ENCODE measurements at regions not wholly inside any gene's neighbourhood (a gene's known extent, or its start where the extent isn't known, plus 50 kb on each side); places are given as distances from the start of the nearest gene placed in this dataset.
"Not testable (repeated sequence)": the region's sequence is repeated elsewhere in the genome, so short reads cannot be mapped to it uniquely, and the experiment has no call there.

DNA sequence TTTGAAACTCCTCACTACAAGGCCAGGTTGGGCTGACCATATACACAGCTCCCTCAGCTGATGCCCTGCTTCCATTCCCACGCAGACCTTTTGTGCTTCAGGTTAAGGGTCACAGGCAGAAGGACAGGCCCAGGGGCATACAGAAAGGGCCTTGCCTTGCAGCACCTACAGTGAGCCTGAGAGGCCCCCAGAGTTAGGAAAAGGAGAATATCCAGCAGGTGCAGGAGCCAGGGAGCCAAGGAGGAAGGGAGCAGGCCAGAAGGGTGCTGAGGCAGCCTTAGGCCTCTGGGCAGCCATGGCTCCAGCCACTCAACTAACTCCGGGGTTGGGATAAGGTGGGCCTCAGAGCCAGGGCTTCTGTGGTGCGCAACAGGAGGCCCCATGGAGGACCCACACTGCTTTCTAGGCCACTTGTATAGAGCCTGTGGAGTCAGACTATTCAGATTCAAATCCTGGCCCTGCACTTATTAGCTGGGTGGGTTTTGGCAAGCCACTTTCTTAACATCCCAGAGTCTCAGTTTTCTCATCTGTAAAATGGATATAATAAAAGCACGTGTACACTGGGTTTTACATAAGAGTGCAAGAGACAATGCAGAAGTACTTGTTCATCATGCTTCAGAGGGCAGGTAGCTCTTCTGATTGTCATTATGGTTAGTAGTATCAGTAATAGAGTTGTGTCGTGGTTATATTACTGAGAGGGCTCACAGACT, 214.6 kb upstream of the HAAO start:
- Histone ChIP-seq H2AFZ (ENCODE audit: low read length) (no peak overlapping the region), H3K9me3 (ENCODE audit: low read length) (no peaks in the 10 kb centered on the region), H3K27ac (ENCODE audit: low read length) (no peak overlapping the region), H3K4me3 (ENCODE audit: low read length) (no peak overlapping the region), H3K4me2 (ENCODE audit: low read depth, low read length, poor library complexity, severe bottlenecking) (no peak overlapping the region), H3K79me2 (ENCODE audit: low read length) (no peaks in the 10 kb centered on the region), H3K36me3 (ENCODE audit: insufficient read depth, low read length) (no peaks in the 10 kb centered on the region), H3K9me2 (replicated peaks; ENCODE audit: insufficient read depth, low read length) (no peaks in the 10 kb centered on the region), H3K9ac (ENCODE audit: low read length) (no peak overlapping the region), H3K4me1 (ENCODE audit: low read length) (no peaks in the 10 kb centered on the region), H3K27me3 (ENCODE audit: low read length) (no peaks in the 10 kb centered on the region), H4K20me1 (ENCODE audit: insufficient read depth, low read depth, low read length) (no peaks in the 10 kb centered on the region)
- no peak for DNase-seq

DNA sequence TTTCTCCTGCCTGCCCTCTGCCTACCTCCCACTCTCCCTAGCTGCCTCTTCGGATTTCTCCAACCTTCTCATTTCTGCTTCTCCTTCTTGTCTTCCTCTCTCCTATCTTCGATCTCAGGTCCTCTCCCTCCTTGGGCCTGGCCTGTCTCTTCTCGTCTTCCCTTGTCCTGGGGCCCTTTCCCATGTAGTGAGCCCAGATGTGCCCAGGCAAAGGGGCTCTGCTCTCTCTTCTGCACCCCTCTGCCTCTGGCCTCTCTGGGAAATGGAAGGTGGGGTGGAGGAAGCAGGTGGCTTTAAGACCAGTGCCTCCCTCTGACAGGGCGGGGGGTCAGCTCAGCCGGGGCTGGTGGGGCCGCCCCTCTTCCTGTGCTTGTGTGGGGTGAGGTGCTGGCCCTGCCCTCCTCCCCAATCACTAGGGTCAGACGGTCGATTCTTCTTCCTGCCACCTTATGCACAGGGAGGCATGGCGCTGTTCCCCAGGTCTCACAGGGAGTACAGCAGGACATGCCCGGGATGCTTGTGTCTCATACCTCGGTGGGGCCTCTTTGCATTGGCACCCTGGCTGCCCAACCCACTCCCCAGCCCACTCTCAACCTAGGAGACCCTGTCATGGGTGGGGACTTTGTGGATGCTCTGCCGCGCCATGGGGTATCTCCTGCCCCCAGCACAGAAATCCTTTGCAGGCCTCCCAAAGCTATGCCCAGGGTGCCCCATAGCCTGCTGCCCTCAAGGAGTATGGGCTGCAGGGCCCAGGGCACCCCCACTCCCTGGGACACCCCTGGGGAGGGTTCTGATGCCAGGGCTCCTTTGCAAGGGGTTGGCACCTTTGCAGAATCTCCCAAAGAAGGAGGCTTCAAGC, 213.8 kb upstream of the HAAO start:
- Histone ChIP-seq H3K27me3 (ENCODE audit: low read length) (no peaks in the 10 kb centered on the region), H3K4me1 (ENCODE audit: low read length) (no peaks in the 10 kb centered on the region), H3K4me2 (ENCODE audit: low read depth, low read length, poor library complexity, severe bottlenecking) (no peak overlapping the region), H3K79me2 (ENCODE audit: low read length) (no peaks in the 10 kb centered on the region), H3K9me3 (ENCODE audit: low read length) (no peaks in the 10 kb centered on the region), H3K36me3 (ENCODE audit: insufficient read depth, low read length) (no peaks in the 10 kb centered on the region), H2AFZ (ENCODE audit: low read length) (no peak overlapping the region), H3K9ac (ENCODE audit: low read length) (no peak overlapping the region), H3K27ac (ENCODE audit: low read length) (no peak overlapping the region), H3K4me3 (ENCODE audit: low read length) (no peak overlapping the region), H3K9me2 (replicated peaks; ENCODE audit: insufficient read depth, low read length) (no peaks in the 10 kb centered on the region), H4K20me1 (ENCODE audit: insufficient read depth, low read depth, low read length) (no peaks in the 10 kb centered on the region)
- DNase-seq, result no peak

DNA sequence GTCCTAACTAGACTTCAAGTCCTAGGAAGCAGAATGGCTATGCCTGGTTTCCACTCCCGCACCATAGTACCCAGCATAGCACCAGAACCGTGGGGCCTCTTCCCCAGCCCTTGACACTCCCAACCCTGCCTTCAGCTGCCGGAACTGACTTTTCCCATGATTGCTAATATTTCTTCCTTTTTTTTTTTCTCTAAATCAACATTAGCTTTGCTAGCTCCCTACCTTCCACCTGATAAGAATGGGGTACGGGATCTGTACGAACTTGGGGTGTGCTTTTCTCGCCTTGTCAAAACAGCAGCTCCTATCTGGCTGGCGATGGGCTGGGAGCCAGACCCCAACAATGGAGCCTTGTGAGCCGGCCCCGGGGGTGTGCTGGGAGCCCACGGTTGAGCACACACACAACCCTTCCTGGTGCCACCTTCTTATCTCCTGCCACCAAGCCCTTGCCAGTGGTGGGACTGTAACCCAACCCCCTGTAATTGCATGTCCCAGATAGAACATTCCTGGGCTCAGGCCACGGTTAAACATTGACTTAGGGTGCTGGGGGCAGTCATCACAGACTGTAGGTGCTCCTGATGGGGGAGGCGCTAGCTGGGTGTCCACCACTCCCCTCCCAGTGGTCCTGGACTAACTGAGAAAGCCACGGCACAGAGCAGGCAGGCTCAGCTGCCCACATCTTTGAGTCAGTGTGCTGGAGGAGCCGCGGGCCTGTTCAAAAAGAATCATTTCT, 213.0 kb upstream of the HAAO start:
- Histone ChIP-seq H2AFZ (ENCODE audit: low read length) (no peak overlapping the region), H3K27me3 (ENCODE audit: low read length) (no peaks in the 10 kb centered on the region), H3K9me3 (ENCODE audit: low read length) (no peaks in the 10 kb centered on the region), H3K27ac (ENCODE audit: low read length) (no peak overlapping the region), H3K9me2 (replicated peaks; ENCODE audit: insufficient read depth, low read length) (no peaks in the 10 kb centered on the region), H3K79me2 (ENCODE audit: low read length) (no peaks in the 10 kb centered on the region), H3K36me3 (ENCODE audit: insufficient read depth, low read length) (no peaks in the 10 kb centered on the region), H3K4me1 (ENCODE audit: low read length) (no peaks in the 10 kb centered on the region), H4K20me1 (ENCODE audit: insufficient read depth, low read depth, low read length) (no peaks in the 10 kb centered on the region), H3K4me2 (ENCODE audit: low read depth, low read length, poor library complexity, severe bottlenecking) (no peak overlapping the region), H3K4me3 (ENCODE audit: low read length) (no peak overlapping the region), H3K9ac (ENCODE audit: low read length) (no peak overlapping the region)
- no peak for DNase-seq

DNA sequence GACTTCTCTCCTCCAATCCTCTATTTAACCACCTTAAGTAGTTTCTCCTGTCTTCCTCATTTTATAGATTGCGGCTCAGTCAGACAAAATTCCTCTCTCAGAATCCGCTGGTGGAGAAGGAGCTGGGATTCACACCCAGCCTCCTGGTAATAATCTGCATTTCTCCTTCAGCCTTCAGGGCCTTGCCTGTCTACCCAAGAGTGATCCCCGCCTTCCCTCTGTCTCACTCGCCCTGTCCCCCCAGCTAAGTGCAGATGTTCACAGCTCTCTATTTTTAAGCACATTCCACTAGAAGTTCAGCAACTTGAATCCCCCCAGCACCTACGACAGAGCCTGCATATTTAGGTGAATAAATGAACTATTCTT, 212.5 kb upstream of the HAAO start:
- Histone ChIP-seq H3K4me3 (ENCODE audit: low read length) (no peak overlapping the region), H3K4me1 (ENCODE audit: low read length) (no peaks in the 10 kb centered on the region), H3K27me3 (ENCODE audit: low read length) (no peaks in the 10 kb centered on the region), H3K9ac (ENCODE audit: low read length) (no peak overlapping the region), H3K9me2 (replicated peaks; ENCODE audit: insufficient read depth, low read length) (no peaks in the 10 kb centered on the region), H4K20me1 (ENCODE audit: insufficient read depth, low read depth, low read length) (no peaks in the 10 kb centered on the region), H3K79me2 (ENCODE audit: low read length) (no peaks in the 10 kb centered on the region), H3K9me3 (ENCODE audit: low read length) (no peaks in the 10 kb centered on the region), H2AFZ (ENCODE audit: low read length) (no peak overlapping the region), H3K27ac (ENCODE audit: low read length) (no peak overlapping the region), H3K36me3 (ENCODE audit: insufficient read depth, low read length) (no peaks in the 10 kb centered on the region), H3K4me2 (ENCODE audit: low read depth, low read length, poor library complexity, severe bottlenecking) (no peak overlapping the region)
- no peak for DNase-seq

DNA sequence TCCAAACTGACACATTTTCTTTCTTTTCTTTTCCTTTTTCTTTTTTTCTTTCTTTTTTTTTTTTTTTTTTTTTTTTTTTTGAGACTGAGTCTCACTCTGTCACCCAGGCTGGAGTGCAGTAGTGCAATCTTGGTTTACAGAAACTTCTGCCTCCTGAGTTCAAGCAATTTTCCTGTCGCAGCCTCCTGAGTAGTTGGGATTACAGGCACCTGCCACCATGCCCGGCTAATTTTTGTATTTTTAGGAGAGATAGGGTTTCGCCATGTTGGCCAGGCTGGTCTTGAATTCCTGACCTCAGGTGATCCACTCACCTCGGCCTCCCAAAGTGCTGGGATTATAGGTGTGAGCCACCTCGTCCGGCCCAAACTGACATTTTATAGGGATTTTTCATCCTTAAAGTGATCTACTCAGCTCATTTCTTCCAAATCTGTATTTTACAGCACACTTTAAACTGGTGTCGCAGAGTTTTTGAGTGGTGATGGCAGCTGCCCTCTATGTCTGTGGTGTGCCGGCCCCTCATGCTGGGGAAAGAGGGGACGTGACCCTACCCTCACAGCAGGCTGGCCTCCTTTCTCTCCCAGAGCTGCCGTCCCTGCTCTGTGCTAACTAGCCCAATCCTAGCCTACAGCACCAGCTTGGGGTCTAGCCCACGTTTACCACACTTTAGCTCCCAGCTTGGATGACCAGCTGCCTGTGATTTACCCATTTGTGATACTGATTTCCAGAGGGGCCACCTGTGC, 211.9 kb upstream of the HAAO start:
- not testable (repeated sequence) for H3K4me1 ChIP-seq (ENCODE audit: low read length); H3K4me2 ChIP-seq (ENCODE audit: low read depth, low read length, poor library complexity, severe bottlenecking); H3K9me2 ChIP-seq (replicated peaks; ENCODE audit: insufficient read depth, low read length); H3K9me3 ChIP-seq (ENCODE audit: low read length); H3K27ac ChIP-seq (ENCODE audit: low read length); H4K20me1 ChIP-seq (ENCODE audit: insufficient read depth, low read depth, low read length); H3K36me3 ChIP-seq (ENCODE audit: insufficient read depth, low read length); H3K27me3 ChIP-seq (ENCODE audit: low read length); DNase-seq; H2AFZ ChIP-seq (ENCODE audit: low read length); H3K9ac ChIP-seq (ENCODE audit: low read length); H3K4me3 ChIP-seq (ENCODE audit: low read length); H3K79me2 ChIP-seq (ENCODE audit: low read length)

DNA sequence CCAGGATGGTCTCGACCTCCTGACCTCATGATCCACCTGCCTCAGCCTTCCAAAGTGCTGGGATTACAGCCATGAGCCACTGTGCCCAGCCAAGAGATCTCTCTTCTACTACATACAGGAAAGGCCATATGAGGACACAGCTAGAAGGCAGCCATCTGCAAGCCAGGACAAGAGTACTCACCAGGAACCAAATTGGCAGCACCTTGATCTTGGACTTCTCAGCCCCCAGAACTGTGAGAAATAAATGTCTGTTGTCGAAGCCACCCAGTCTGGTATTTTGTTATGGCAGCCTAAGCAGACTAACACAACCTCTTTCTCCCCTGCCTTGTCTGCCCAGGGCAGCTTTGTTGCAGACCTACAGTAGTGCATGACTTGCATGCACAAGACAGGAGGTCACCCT, 211.3 kb upstream of the HAAO start:
- H3K27ac ChIP-seq (ENCODE audit: low read length), result no peak overlapping the region
- H3K4me1 ChIP-seq (ENCODE audit: low read length), result no peaks in the 10 kb centered on the region
- H3K4me2 ChIP-seq (ENCODE audit: low read depth, low read length, poor library complexity, severe bottlenecking), result no peak overlapping the region
- no peaks in the 10 kb centered on the region for H4K20me1 ChIP-seq (ENCODE audit: insufficient read depth, low read depth, low read length)
- H3K79me2 ChIP-seq (ENCODE audit: low read length), result no peaks in the 10 kb centered on the region
- H3K4me3 ChIP-seq (ENCODE audit: low read length), result no peak overlapping the region
- H3K9me3 ChIP-seq (ENCODE audit: low read length), result no peaks in the 10 kb centered on the region
- DNase-seq, result no peak
- H2AFZ ChIP-seq (ENCODE audit: low read length), result no peak overlapping the region
- no peaks in the 10 kb centered on the region for H3K27me3 ChIP-seq (ENCODE audit: low read length)
- H3K9me2 ChIP-seq (replicated peaks; ENCODE audit: insufficient read depth, low read length), result no peaks in the 10 kb centered on the region
- H3K9ac ChIP-seq (ENCODE audit: low read length), result no peak overlapping the region
- H3K36me3 ChIP-seq (ENCODE audit: insufficient read depth, low read length), result no peaks in the 10 kb centered on the region

DNA sequence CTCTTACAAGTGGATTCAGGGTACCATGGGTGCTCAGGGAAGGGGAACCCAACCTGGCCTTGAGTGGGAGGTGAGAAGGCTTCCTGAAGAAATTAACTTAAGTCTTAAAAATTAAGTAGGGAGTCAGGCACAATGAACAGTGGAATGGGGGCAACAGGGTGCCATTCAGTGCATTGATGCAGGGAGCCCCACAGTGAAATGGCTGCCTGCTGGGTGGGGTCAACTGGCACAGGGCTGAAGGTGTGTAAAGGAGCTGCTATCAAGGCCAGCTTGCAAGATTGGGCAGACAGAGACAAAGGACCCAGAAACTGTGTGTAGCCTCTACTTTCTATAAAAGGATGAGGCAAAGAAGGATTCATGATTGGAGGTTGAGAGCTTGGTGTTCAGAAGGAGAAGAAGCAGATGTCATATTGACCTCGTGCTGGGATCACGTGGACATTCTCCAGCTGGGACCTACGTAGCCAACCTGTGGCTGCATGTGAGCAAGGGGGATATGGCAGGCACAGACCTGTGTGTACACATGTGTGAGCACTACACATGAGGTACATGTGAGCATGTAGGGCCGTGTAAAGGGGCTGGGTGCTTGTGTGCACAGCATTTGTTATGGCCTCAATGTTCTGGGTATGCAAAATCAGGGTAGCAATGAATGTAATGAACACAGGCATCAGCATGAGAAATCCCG, 209.5 kb upstream of the HAAO start:
- Histone ChIP-seq H3K9ac (ENCODE audit: low read length) (no peak overlapping the region), H3K4me3 (ENCODE audit: low read length) (no peak overlapping the region), H3K9me2 (replicated peaks; ENCODE audit: insufficient read depth, low read length) (no peaks in the 10 kb centered on the region), H3K9me3 (ENCODE audit: low read length) (no peaks in the 10 kb centered on the region), H3K27ac (ENCODE audit: low read length) (no peak overlapping the region), H2AFZ (ENCODE audit: low read length) (no peak overlapping the region), H3K79me2 (ENCODE audit: low read length) (no peaks in the 10 kb centered on the region), H3K4me1 (ENCODE audit: low read length) (no peaks in the 10 kb centered on the region), H3K4me2 (ENCODE audit: low read depth, low read length, poor library complexity, severe bottlenecking) (no peak overlapping the region), H3K27me3 (ENCODE audit: low read length) (no peaks in the 10 kb centered on the region), H3K36me3 (ENCODE audit: insufficient read depth, low read length) (no peaks in the 10 kb centered on the region), H4K20me1 (ENCODE audit: insufficient read depth, low read depth, low read length) (no peaks in the 10 kb centered on the region)
- DNase-seq, result no peak
